GM23338 (cell line): ENCODE measurements at regions not wholly inside any gene's neighbourhood (a gene's known extent, or its start where the extent isn't known, plus 50 kb on each side); places are given as distances from the start of the nearest gene placed in this dataset.

Experiments
- ATAC-seq: fragments of 200-7000 bp; cut with Tn5 transposase; 3 replicates; pipeline ENCODE4 v1.9.1; 2020
- DNase-seq: peaks from one replicate; pipeline ENCODE4 v3.0.0-alpha.2; 2015; ENCODE audit warnings: low spot score
- H2AFZ ChIP-seq: fragments of 200-600 bp; sonication (generic); 2 replicates; pipeline ENCODE4 v1.8.0; 2016; ENCODE audit warnings: antibody characterized with exemption, mild to moderate bottlenecking, moderate library complexity
- H3F3A ChIP-seq: fragments of 200-600 bp; sonication (generic); replicated peaks from 2 replicates; pipeline ENCODE4 v1.8.0; 2017; ENCODE audit warnings: antibody characterized with exemption, mixed run types, low read depth
- H3K27ac ChIP-seq: fragments of 200-600 bp; sonication (generic); 2 replicates; pipeline ENCODE4 v1.6.1; 2016; ENCODE audit warnings: low read depth
- H3K27me3 ChIP-seq: fragments of 200-600 bp; sonication (generic); 2 replicates; pipeline ENCODE4 v1.8.0; 2016; ENCODE audit warnings: mild to moderate bottlenecking, mixed run types, moderate library complexity; ENCODE audit not compliant: insufficient read depth
- H3K36me3 ChIP-seq: fragments of 200-600 bp; sonication (generic); 2 replicates; pipeline ENCODE4 v1.8.0; 2016; ENCODE audit warnings: mild to moderate bottlenecking; ENCODE audit not compliant: insufficient read depth
- H3K4me1 ChIP-seq: fragments of 200-600 bp; sonication (generic); 2 replicates; pipeline ENCODE4 v1.8.0; 2016; ENCODE audit warnings: mild to moderate bottlenecking, moderate library complexity; ENCODE audit not compliant: insufficient read depth
- H3K4me2 ChIP-seq: fragments of 200-600 bp; sonication (generic); 2 replicates; pipeline ENCODE4 v1.7.1; 2017; ENCODE audit warnings: mixed run types
- H3K4me3 ChIP-seq: fragments of 200-600 bp; sonication (generic); 2 replicates; pipeline ENCODE4 v1.6.1; 2016; ENCODE audit warnings: mixed run types
- H3K79me2 ChIP-seq: fragments of 200-600 bp; sonication (generic); replicated peaks from 2 replicates; pipeline ENCODE4 v1.8.0; 2017; ENCODE audit warnings: mild to moderate bottlenecking; ENCODE audit not compliant: insufficient read depth
- H3K9me2 ChIP-seq: fragments of 200-600 bp; sonication (generic); 2 replicates; pipeline ENCODE4 v1.8.0; 2017; ENCODE audit not compliant: insufficient read depth
- H4K20me1 ChIP-seq: fragments of 200-600 bp; sonication (generic); replicated peaks from 2 replicates; pipeline ENCODE4 v1.8.0; 2017; ENCODE audit warnings: mild to moderate bottlenecking; ENCODE audit not compliant: insufficient read depth
- H3K27ac Mint-ChIP-seq: 2 replicates; pipeline ENCODE4 v1.8.0; 2020; ENCODE audit warnings: inconsistent platforms, mild to moderate bottlenecking, moderate library complexity, mixed read lengths
- H3K27me3 Mint-ChIP-seq: 3 replicates; pipeline ENCODE4 v1.8.0; 2022; ENCODE audit warnings: low read depth, mild to moderate bottlenecking, moderate library complexity, mixed read lengths, inconsistent platforms; ENCODE audit not compliant: insufficient read depth, poor library complexity
- H3K36me3 Mint-ChIP-seq: 3 replicates; pipeline ENCODE4 v1.8.0; 2021; ENCODE audit warnings: low read depth, mild to moderate bottlenecking, inconsistent platforms, moderate library complexity, mixed read lengths
- H3K4me1 Mint-ChIP-seq: 3 replicates; pipeline ENCODE4 v1.8.0; 2020; ENCODE audit warnings: mild to moderate bottlenecking, inconsistent platforms, mixed read lengths
- H3K4me3 Mint-ChIP-seq: 3 replicates; pipeline ENCODE4 v1.8.0; 2021; ENCODE audit warnings: moderate library complexity, mild to moderate bottlenecking, inconsistent platforms, mixed read lengths
- H3K9me3 Mint-ChIP-seq: 3 replicates; pipeline ENCODE4 v1.8.0; 2020; ENCODE audit warnings: moderate library complexity, mild to moderate bottlenecking, inconsistent platforms, mixed read lengths
- CREB1 ChIP-seq: fragments of 250-450 bp; sonication (Bioruptor Pico); IDR thresholded peaks from 2 replicates; pipeline ENCODE4 v1.5.0; 2020; ENCODE audit warnings: low read depth, mild to moderate bottlenecking, moderate library complexity
- CTCF ChIP-seq, 2 experiments: fragments of 200-600 bp in 1 of 2; sonication (generic) in 1 of 2; conservative IDR thresholded peaks; 2 replicates each; pipeline versions ENCODE4 v1.5.1 to v1.6.1; 2016 to 2017; ENCODE audit warnings: antibody characterized with exemption in 2 of 2, low read depth in 2 of 2, mild to moderate bottlenecking in 2 of 2, moderate library complexity in 1 of 2
- ETS1 ChIP-seq: IDR thresholded peaks from 2 replicates; pipeline ENCODE4 v1.6.1; 2016; ENCODE audit warnings: antibody characterized with exemption
- EZH2 ChIP-seq: fragments of 200-600 bp; sonication (generic); IDR thresholded peaks from one replicate; pipeline ENCODE4 v1.8.0; 2017; ENCODE audit warnings: antibody characterized with exemption, mild to moderate bottlenecking, low read depth; ENCODE audit not compliant: unreplicated experiment
- JUNB ChIP-seq: IDR thresholded peaks from one replicate; pipeline ENCODE4 v1.6.1; 2016; ENCODE audit warnings: antibody characterized with exemption; ENCODE audit not compliant: unreplicated experiment
- POLR2AphosphoS5 ChIP-seq: IDR thresholded peaks from 2 replicates; pipeline ENCODE4 v1.6.1; 2016; ENCODE audit warnings: antibody characterized with exemption, low read depth
- REST ChIP-seq: IDR thresholded peaks from one replicate; pipeline ENCODE4 v1.6.1; 2018; ENCODE audit warnings: antibody characterized with exemption; ENCODE audit not compliant: unreplicated experiment
- ZNF114 ChIP-seq: fragments of 250-450 bp; sonication (Bioruptor Pico); IDR thresholded peaks from 2 replicates; pipeline ENCODE4 v1.5.0; 2020; ENCODE audit warnings: mild to moderate bottlenecking, moderate library complexity
- ZNF331 ChIP-seq: fragments of 250-450 bp; sonication (Bioruptor Pico); IDR thresholded peaks from 2 replicates; pipeline ENCODE4 v1.5.0; 2020; ENCODE audit warnings: low read depth, mild to moderate bottlenecking, moderate library complexity
- ZNF462 ChIP-seq: fragments of 250-450 bp; sonication (Bioruptor Pico); IDR thresholded peaks from 2 replicates; pipeline ENCODE4 v1.5.0; 2020; ENCODE audit warnings: mild to moderate bottlenecking, moderate library complexity

GRCh38 chr14:29169408-29169807 is 402.8 kb downstream of the FOXG1 start:
- Mint-ChIP-seq H3K27me3 (peaks cover 1% of the 10 kb centered on the region), H3K9me3 (peaks cover 5% of the 10 kb centered on the region; the same call in 2 of the 3 replicates), H3K27ac (no peak overlapping the region), H3K36me3 (no peaks in the 10 kb centered on the region), H3K4me3 (no peak overlapping the region), H3K4me1 (no peaks in the 10 kb centered on the region)
- no peak overlapping the region for H2AFZ ChIP-seq
- H3K4me3 ChIP-seq, result no peak overlapping the region
- H3K79me2 ChIP-seq, result no peaks in the 10 kb centered on the region
- H3F3A ChIP-seq, result no peaks in the 10 kb centered on the region
- no peaks in the 10 kb centered on the region for H4K20me1 ChIP-seq
- no peak for TF ChIP-seq CREB1
- no peak overlapping the region for H3K4me2 ChIP-seq
- no peaks in the 10 kb centered on the region for H3K27me3 ChIP-seq
- no peaks in the 10 kb centered on the region for H3K36me3 ChIP-seq
- no peaks in the 10 kb centered on the region for H3K9me2 ChIP-seq
- no peaks in the 10 kb centered on the region for H3K4me1 ChIP-seq
- H3K27ac ChIP-seq, result no peak overlapping the region
- no peak for DNase-seq
- no peak for ATAC-seq

GRCh38 chr14:29175706-29176105 is 409.1 kb downstream of the FOXG1 start:
- no peaks in the 10 kb centered on the region for H3F3A ChIP-seq
- no peaks in the 10 kb centered on the region for H3K79me2 ChIP-seq
- DNase-seq (no peak), ATAC-seq (no peak)
- H2AFZ ChIP-seq, result no peak overlapping the region
- H4K20me1 ChIP-seq, result no peaks in the 10 kb centered on the region
- no peaks in the 10 kb centered on the region for H3K9me2 ChIP-seq
- Mint-ChIP-seq H3K9me3 (peaks cover 5% of the 10 kb centered on the region; the same call in 2 of the 3 replicates), H3K36me3 (no peaks in the 10 kb centered on the region), H3K4me1 (no peaks in the 10 kb centered on the region), H3K27me3 (peaks cover 1% of the 10 kb centered on the region), H3K27ac (no peak overlapping the region), H3K4me3 (no peak overlapping the region)
- no peaks in the 10 kb centered on the region for H3K36me3 ChIP-seq
- no peaks in the 10 kb centered on the region for H3K4me1 ChIP-seq
- TF ChIP-seq CREB1 (no peak), ZNF114 (CRISPR knock-in tag) (no peak), ZNF462 (no peak), ETS1 (no peak), POLR2AphosphoS5 (no peak), CTCF (conservative IDR thresholded peaks at IDR 0.05; ENCODE audit: low read depth in 2 of 2) (no peak), JUNB (no peak), ZNF331 (no peak), REST (no peak), EZH2 (no peak)
- no peak overlapping the region for H3K27ac ChIP-seq
- H3K4me3 ChIP-seq, result no peak overlapping the region
- H3K4me2 ChIP-seq, result no peak overlapping the region
- no peaks in the 10 kb centered on the region for H3K27me3 ChIP-seq
